HG03469 (cell line): ENCODE measurements at regions not wholly inside any gene's neighbourhood (a gene's known extent, or its start where the extent isn't known, plus 50 kb on each side); places are given as distances from the start of the nearest gene placed in this dataset.

Experiments
- ATAC-seq: cut with Tn5 transposase; IDR thresholded peaks from one replicate; pipeline ENCODE4 v1.9.1; 2021; ENCODE audit warnings: mild to moderate bottlenecking, moderate library complexity, moderate number of reproducible peaks; ENCODE audit not compliant: unreplicated experiment

- no peak for ATAC-seq
Measured at GRCh38 chr6:122092366-122092765, 307.1 kb upstream of the HSF2 start.

DNA sequence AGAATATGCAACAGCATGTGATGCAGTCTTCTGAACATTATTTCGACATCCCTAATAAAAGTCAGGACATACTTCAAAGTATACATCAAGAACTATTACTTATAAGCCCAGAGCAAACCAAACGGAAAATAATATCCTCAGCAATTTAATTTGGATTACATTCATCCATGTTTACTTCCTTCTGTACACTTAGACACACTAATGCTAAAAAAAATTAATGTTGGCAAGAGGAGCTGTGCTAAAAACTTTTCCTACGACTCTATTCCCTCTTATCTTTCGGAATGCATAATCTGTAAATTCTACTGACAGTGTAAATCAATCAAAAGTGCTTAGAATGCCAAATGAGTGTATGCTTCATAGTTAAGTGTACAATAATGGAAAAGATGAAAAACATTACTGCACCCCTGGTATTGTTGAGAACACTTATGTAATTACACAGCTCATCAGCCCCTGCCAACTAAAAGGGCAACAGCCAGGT is 301.2 kb upstream of the HSF2 start:
- no peak for ATAC-seq

GRCh38 chr6:122102026-122102425 is 297.4 kb upstream of the HSF2 start:
- no peak for ATAC-seq

DNA sequence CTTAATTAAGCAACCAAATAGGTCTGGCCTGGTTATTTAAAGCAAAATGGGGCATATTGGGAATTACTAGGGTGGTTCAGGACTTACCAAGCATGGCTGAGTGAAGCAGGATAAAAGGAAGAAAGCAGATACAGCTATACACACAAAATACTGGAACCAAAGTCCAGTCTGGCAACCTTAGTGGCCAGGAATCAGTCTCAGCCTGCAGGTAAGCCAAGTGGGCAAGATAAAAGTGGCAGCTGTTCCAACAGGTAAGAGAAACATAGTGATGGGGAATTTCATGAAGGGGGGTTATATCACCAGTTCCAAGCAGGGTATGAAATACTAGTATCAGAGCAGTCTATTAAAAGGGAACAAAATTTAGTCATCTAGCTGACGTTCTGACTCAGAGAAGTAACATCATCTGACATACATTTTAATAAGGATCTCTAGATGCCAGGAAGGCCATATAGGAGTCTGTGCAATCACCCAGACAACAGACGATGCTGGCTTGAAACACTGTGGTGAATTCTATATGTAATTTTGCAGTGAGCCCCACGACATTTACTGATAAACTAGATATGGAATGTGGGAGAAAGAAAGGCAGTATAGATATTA is 292.1 kb upstream of the HSF2 start:
- no peak for ATAC-seq

- no peak for ATAC-seq
Measured at GRCh38 chr6:122109075-122109474, 290.4 kb upstream of the HSF2 start.

DNA sequence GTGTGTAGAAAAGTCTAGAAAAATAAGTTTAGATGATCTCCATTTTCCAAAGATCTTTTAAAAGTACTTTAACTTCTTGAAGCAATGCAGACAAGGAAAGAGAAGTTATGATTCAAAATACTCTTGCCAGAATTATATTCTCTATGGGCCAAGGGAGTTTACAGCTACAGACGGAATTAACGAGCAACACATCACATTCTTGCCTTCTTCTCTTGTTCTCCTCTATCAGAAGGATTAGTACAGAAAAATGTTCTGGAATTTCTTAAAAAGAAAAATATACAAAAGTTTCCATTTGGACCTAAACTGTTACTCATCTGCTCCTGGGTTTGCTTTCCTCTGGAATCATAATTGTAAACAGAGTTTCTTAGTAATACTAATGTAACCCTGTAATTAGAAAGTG is 284.7 kb upstream of the HSF2 start:
- ATAC-seq, result no peak

DNA sequence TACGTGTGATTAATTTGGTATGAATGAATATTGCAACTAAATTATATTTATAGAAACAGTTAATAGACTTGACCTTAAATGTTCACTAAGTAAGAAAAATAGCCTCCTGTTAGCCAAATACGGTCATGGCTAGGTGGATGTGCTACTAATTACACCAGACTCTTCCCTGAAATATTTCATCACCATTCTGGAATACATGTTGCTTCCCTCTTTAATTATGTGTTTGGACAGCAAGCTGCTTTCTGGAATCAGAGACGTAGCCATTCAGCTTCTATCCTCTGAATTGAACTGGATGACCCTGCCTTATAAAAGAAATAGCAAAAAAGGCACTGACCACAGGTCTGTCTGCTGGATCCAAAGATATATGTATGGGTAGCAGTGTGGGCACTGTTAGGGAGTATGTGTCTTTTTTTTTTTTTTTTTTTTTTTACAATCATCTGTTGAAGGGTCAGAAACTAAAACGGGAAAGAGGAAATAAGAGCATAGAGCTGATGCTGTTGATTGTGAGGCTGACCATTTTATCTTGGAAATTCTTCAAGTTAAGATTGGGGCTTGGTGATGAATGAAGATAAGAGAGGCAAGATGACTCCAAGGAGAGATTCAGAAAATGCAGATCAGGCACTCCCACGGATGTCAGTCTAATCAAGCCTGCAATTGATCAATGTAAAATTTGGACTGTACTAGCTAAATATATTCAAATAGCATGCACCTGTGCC is 283.2 kb upstream of the HSF2 start:
- no peak for ATAC-seq

GRCh38 chr6:122116835-122117627 is 282.4 kb upstream of the HSF2 start:
- no peak for ATAC-seq

- ATAC-seq, result no peak
Measured at GRCh38 chr6:122118945-122119506, 280.4 kb upstream of the HSF2 start.

- ATAC-seq, result no peak
Measured at GRCh38 chr6:122122202-122122601, 277.2 kb upstream of the HSF2 start.

GRCh38 chr6:122122686-122123085 is 276.8 kb upstream of the HSF2 start:
- no peak for ATAC-seq

GRCh38 chr6:122124908-122125307 is 274.5 kb upstream of the HSF2 start:
- ATAC-seq, result no peak

DNA sequence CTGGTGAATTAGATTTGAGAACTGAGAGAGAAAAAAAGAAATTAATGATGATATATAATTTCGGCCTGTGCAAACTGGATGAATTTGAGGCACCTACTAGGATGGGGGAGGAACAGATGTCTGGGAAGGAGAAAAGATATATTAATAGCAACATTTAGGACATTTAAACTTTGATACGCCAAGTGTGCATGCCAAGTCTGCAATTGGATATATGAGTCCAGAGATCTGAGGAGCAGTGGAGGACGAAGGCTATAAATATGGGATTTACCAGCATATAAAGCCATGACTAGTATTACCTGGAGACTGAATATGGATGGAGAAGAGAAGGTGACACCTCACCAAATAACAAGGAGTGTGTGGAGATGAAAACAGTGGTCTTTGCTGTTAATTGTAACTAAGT is 272.6 kb upstream of the HSF2 start:
- ATAC-seq, result no peak

- no peak for ATAC-seq
Measured at GRCh38 chr6:122128445-122128844, 271.0 kb upstream of the HSF2 start.

DNA sequence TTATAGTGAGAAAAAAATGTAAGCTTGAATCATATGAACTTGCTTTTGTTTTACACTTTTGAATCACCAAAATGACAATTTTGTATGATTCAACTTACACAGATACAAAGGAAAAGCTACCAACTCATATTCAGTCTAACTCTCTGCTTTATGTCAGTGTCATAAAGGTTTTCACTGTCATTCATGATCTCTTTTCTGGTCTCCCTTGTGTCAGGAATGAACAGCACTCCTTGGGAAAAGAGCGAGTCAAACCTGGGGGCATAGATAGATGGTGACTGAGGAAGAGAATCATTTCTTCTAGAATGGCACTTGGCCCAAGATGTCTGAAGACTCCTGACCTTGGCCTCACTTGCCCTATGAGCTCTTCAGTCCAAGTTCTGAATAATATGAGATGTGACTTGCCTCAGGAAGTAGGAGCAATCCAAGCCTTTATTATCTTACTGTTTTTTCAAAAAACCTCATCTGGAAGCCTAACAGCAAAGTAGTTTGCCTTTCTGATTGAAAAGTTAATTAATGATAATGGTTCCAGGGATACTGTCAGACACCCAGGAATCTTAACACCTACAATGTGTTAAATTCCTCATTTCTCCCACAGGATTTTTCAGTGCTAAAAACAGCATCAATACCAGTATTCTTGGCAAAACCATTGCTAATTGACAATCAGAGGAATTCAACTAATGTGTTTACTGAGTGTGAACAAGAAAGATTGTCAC is 270.0 kb upstream of the HSF2 start:
- ATAC-seq, result no peak

GRCh38 chr6:122130026-122130348 is 269.5 kb upstream of the HSF2 start:
- ATAC-seq, result no peak

DNA sequence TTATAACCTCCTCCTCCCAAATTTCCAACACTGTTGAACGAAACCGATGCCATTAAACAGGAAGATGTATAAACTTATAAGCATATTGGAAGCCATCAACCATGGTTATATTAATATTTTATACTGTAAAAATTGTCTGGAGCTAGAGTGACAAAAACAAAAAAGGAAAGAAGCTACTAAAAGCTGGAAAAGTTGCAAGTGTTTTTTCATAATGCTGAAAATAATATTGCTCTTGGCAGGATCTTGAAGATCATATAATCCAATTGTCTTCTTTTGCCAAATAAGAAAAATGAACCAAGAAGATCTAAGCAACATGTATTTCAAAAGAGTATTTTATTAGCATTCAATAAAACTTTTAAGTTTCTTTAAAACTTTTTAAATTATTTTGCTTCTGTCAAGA is 268.9 kb upstream of the HSF2 start:
- no peak for ATAC-seq

GRCh38 chr6:122136386-122136785 is 263.1 kb upstream of the HSF2 start:
- ATAC-seq, result no peak

GRCh38 chr6:122140031-122140430 is 259.4 kb upstream of the HSF2 start:
- ATAC-seq, result no peak

DNA sequence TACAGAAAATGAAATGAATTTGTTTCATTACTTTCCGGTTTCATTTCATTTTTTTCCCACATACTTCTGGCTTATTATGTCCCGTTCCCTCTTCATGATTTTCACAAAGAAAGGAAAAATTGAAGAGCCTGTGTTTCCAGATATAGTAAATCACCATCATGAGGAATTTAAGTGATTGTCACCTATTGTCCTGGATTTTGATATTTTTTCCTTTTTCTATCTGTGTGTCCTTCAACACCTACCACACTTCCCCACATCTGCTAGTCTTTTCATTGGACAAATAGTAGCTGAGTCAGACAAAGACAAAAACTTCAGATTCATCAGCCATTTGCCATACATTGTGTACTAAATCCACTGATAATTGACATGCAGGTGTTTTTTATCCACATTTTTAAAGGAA is 258.2 kb upstream of the HSF2 start:
- no peak for ATAC-seq
